ENCODE measurements at regions not wholly inside any gene's neighbourhood (a gene's known extent, or its start where the extent isn't known, plus 50 kb on each side); places are given as distances from the start of the nearest gene placed in this dataset.
A peak's percentile ranks its signal among the peaks of the same experiment; 100 is the strongest.

GRCh38 chr18:56233595-56233994 is 404.8 kb downstream of the TXNL1 start:
- no peak for DNase-seq (ENCODE audit: low read depth in 2 of 2)

GRCh38 chr18:56226025-56226424 is 412.4 kb downstream of the TXNL1 start:
- DNase-seq (ENCODE audit: low read depth in 2 of 2) = no peak

- no peak for DNase-seq (ENCODE audit: low read depth in 2 of 2)
Measured at GRCh38 chr18:56224669-56225561, 413.5 kb downstream of the TXNL1 start.

GRCh38 chr18:56221195-56222065 is 417.0 kb downstream of the TXNL1 start:
- no peak for DNase-seq (ENCODE audit: low read depth in 2 of 2)

GRCh38 chr18:56217406-56217805 is 421.0 kb downstream of the TXNL1 start:
- no peak for DNase-seq (ENCODE audit: low read depth in 2 of 2)

- DNase-seq (ENCODE audit: low read depth in 2 of 2) = no peak
Measured at GRCh38 chr18:56214706-56215105, 423.7 kb downstream of the TXNL1 start.

- DNase-seq (ENCODE audit: low read depth in 2 of 2) = no peak
Measured at GRCh38 chr18:56210520-56210919, 427.9 kb downstream of the TXNL1 start.

- DNase-seq (ENCODE audit: low read depth in 2 of 2) = no peak
Measured at GRCh38 chr18:56207989-56208388, 430.4 kb downstream of the TXNL1 start.

GRCh38 chr18:56204052-56204451 is 434.3 kb downstream of the TXNL1 start:
- no peak for DNase-seq (ENCODE audit: low read depth in 2 of 2)

GRCh38 chr18:56202678-56203077 is 435.7 kb downstream of the TXNL1 start:
- peak in 1 of 2 donors; percentile 34 for DNase-seq (ENCODE audit: low read depth in 2 of 2)

GRCh38 chr18:56200381-56200911 is 437.9 kb downstream of the TXNL1 start:
- DNase-seq (ENCODE audit: low read depth in 2 of 2) = peak in 1 of 2 donors; percentile 90

- peak in 1 of 2 donors; percentile 91 for DNase-seq (ENCODE audit: low read depth in 2 of 2)
Measured at GRCh38 chr18:56199580-56200330, 438.6 kb downstream of the TXNL1 start.

- DNase-seq (ENCODE audit: low read depth in 2 of 2) = peak in 1 of 2 donors; percentile 60
Measured at GRCh38 chr18:56197241-56197859, 441.0 kb downstream of the TXNL1 start.

GRCh38 chr18:56196495-56197225 is 441.7 kb downstream of the TXNL1 start:
- peak in 1 of 2 donors; percentile 53 for DNase-seq (ENCODE audit: low read depth in 2 of 2)

- no peak for DNase-seq (ENCODE audit: low read depth in 2 of 2)
Measured at GRCh38 chr18:56191334-56191733, 447.1 kb downstream of the TXNL1 start.

- no peak for DNase-seq (ENCODE audit: low read depth in 2 of 2)
Measured at GRCh38 chr18:56189615-56190014, 448.8 kb downstream of the TXNL1 start.

- DNase-seq (ENCODE audit: low read depth in 2 of 2) = no peak
Measured at GRCh38 chr18:56188529-56189275, 449.7 kb downstream of the TXNL1 start.

- DNase-seq (ENCODE audit: low read depth in 2 of 2) = no peak
Measured at GRCh38 chr18:56186319-56186718, 452.1 kb downstream of the TXNL1 start.

GRCh38 chr18:56185126-56185525 is 453.3 kb downstream of the TXNL1 start:
- no peak for DNase-seq (ENCODE audit: low read depth in 2 of 2)
